SU-DHL-6 (cell line): ENCODE measurements at regions not wholly inside any gene's neighbourhood (a gene's known extent, or its start where the extent isn't known, plus 50 kb on each side); places are given as distances from the start of the nearest gene placed in this dataset.

Source experiments
- H2AFZ ChIP-seq: fragments of 200-600 bp; sonication (generic); 2 replicates; pipeline ENCODE4 v1.6.1; 2014; ENCODE audit warnings: low read depth, mild to moderate bottlenecking, moderate library complexity, mixed read lengths, antibody characterized with exemption, low read length; ENCODE audit not compliant: severe bottlenecking
- H3F3A ChIP-seq: fragments of 200-600 bp; shearing (Covaris generic); 2 replicates; pipeline ENCODE4 v1.6.0; 2016; ENCODE audit warnings: antibody characterized with exemption, mild to moderate bottlenecking; ENCODE audit not compliant: insufficient read depth
- H3K27ac ChIP-seq: fragments of 200-600 bp; sonication (generic); 2 replicates; pipeline ENCODE4 v1.5.1; 2016; ENCODE audit warnings: low read depth, mild to moderate bottlenecking, low read length, moderate library complexity, mixed read lengths
- H3K27me3 ChIP-seq: fragments of 200-600 bp; sonication (generic), shearing (Covaris generic); 2 replicates; pipeline ENCODE4 v1.6.0; 2014; ENCODE audit warnings: mild to moderate bottlenecking, low read length
- H3K36me3 ChIP-seq: fragments of 200-600 bp; sonication (generic); 2 replicates; pipeline ENCODE4 v1.6.1; 2014; ENCODE audit warnings: mild to moderate bottlenecking, low read length, mixed read lengths
- H3K4me2 ChIP-seq: fragments of 300-600, 200-600 bp; shearing (Covaris generic), sonication (generic); 2 replicates; pipeline ENCODE4 v1.6.0; 2014; ENCODE audit warnings: low read length, low read depth, mild to moderate bottlenecking; ENCODE audit not compliant: poor library complexity, severe bottlenecking
- H3K4me3 ChIP-seq: fragments of 200-600 bp; sonication (generic); 2 replicates; pipeline ENCODE4 v1.5.1; 2014; ENCODE audit warnings: antibody characterized with exemption, low read length, mild to moderate bottlenecking, mixed read lengths; ENCODE audit not compliant: insufficient read depth, poor library complexity, severe bottlenecking
- H3K79me2 ChIP-seq: fragments of 200-600 bp; sonication (generic); 2 replicates; pipeline ENCODE4 v1.6.1; 2014; ENCODE audit warnings: mild to moderate bottlenecking, low read length, moderate library complexity; ENCODE audit not compliant: insufficient read depth
- H3K9ac ChIP-seq: fragments of 200-600 bp; sonication (generic); 2 replicates; pipeline ENCODE4 v1.7.0; 2014; ENCODE audit warnings: mild to moderate bottlenecking, low read length
- H3K9me2 ChIP-seq: fragments of 200-600 bp; sonication (generic); replicated peaks from 2 replicates; pipeline ENCODE4 v1.6.1; 2014; ENCODE audit warnings: low read length; ENCODE audit not compliant: insufficient read depth
- H3K9me3 ChIP-seq: fragments of 200-600 bp; sonication (generic); 2 replicates; pipeline ENCODE4 v1.6.1; 2014; ENCODE audit warnings: low read length, mixed read lengths; ENCODE audit not compliant: insufficient read depth
- H4K20me1 ChIP-seq: fragments of 200-600 bp; sonication (generic); 2 replicates; pipeline ENCODE4 v1.6.1; 2014; ENCODE audit warnings: low read depth, mild to moderate bottlenecking, antibody characterized with exemption, low read length, moderate library complexity, mixed read lengths
- CTCF ChIP-seq: fragments of 200-600 bp; sonication (generic); IDR thresholded peaks from one replicate; pipeline ENCODE4 v1.5.1; 2017; ENCODE audit warnings: antibody characterized with exemption, mild to moderate bottlenecking, low read length, moderate library complexity; ENCODE audit not compliant: insufficient read depth, poor library complexity, severe bottlenecking
- EZH2phosphoT487 ChIP-seq: fragments of 200-600 bp; sonication (generic), shearing (Covaris generic); conservative IDR thresholded peaks from 2 replicates; pipeline ENCODE4 v1.6.1; 2018; ENCODE audit warnings: mild to moderate bottlenecking, antibody characterized with exemption, low read length, moderate library complexity, mixed read lengths

- H3K9ac ChIP-seq: no peak overlapping the region
- no peak overlapping the region for H2AFZ ChIP-seq
- H3K4me2 ChIP-seq: no peak overlapping the region
- H4K20me1 ChIP-seq: no peaks in the 10 kb centered on the region
- no peaks in the 10 kb centered on the region for H3K27me3 ChIP-seq
- no peak overlapping the region for H3K27ac ChIP-seq
- no peak overlapping the region for H3K4me3 ChIP-seq
- no peaks in the 10 kb centered on the region for H3K79me2 ChIP-seq
- no peaks in the 10 kb centered on the region for H3K9me3 ChIP-seq
- TF ChIP-seq CTCF (no peak), EZH2phosphoT487 (no peak)
- H3K36me3 ChIP-seq: no peaks in the 10 kb centered on the region
- H3K9me2 ChIP-seq: no peaks in the 10 kb centered on the region
- H3F3A ChIP-seq: no peaks in the 10 kb centered on the region
These were observed 79.1 kb upstream of the KCNMA1 start for GRCh38 chr10:77716458-77717317.

- no peaks in the 10 kb centered on the region for H3K79me2 ChIP-seq
- no peaks in the 10 kb centered on the region for H3K36me3 ChIP-seq
- H3K27ac ChIP-seq: no peak overlapping the region
- no peak overlapping the region for H2AFZ ChIP-seq
- no peaks in the 10 kb centered on the region for H4K20me1 ChIP-seq
- H3K9ac ChIP-seq: no peak overlapping the region
- no peak overlapping the region for H3K4me2 ChIP-seq
- H3K9me3 ChIP-seq: no peaks in the 10 kb centered on the region
- TF ChIP-seq CTCF (no peak), EZH2phosphoT487 (no peak)
- H3F3A ChIP-seq: no peaks in the 10 kb centered on the region
- H3K9me2 ChIP-seq: no peaks in the 10 kb centered on the region
- H3K4me3 ChIP-seq: no peak overlapping the region
- no peaks in the 10 kb centered on the region for H3K27me3 ChIP-seq
These were observed 77.9 kb upstream of the KCNMA1 start for GRCh38 chr10:77715536-77715935.

- H3K9me2 ChIP-seq: no peaks in the 10 kb centered on the region
- TF ChIP-seq EZH2phosphoT487 (no peak), CTCF (peak; percentile 35)
These were observed 77.5 kb upstream of the KCNMA1 start for GRCh38 chr10:77715088-77715487.

More at GRCh38 chr10:77715088-77715487, 77.5 kb upstream of the KCNMA1 start:
- Histone ChIP-seq H3F3A (no peaks in the 10 kb centered on the region), H3K79me2 (no peaks in the 10 kb centered on the region), H3K36me3 (no peaks in the 10 kb centered on the region), H3K27ac (no peak overlapping the region), H3K4me2 (no peak overlapping the region), H2AFZ (no peak overlapping the region), H3K9ac (no peak overlapping the region), H3K27me3 (no peaks in the 10 kb centered on the region), H4K20me1 (no peaks in the 10 kb centered on the region), H3K9me3 (no peaks in the 10 kb centered on the region), H3K4me3 (no peak overlapping the region)
